Heart left ventricle (tissue), 16 donors: ENCODE measurements at regions not wholly inside any gene's neighbourhood (a gene's known extent, or its start where the extent isn't known, plus 50 kb on each side); places are given as distances from the start of the nearest gene placed in this dataset.

ENCODE experiments used
- ATAC-seq, 4 donors: fragments of 200-7000 bp; cut with Tn5 transposase; one replicate each; pipeline ENCODE4 v1.9.1; 2020 to 2022; ENCODE audit warnings: moderate library complexity in 4 of 4, mild to moderate bottlenecking in 3 of 4, moderate number of reproducible peaks in 1 of 4
- DNase-seq, 5 donors: peaks; one replicate each; pipeline ENCODE4 v3.0.0-alpha.2; 2020
- H3K27ac ChIP-seq, 12 donors: fragments of 200-600 bp; sonication (generic) in 4 of 12; one replicate each; pipeline versions ENCODE4 v1.5.0 to v1.8.0; 2016 to 2022; ENCODE audit warnings: mild to moderate bottlenecking in 2 of 12
- H3K27me3 ChIP-seq, 9 donors: fragments of 200-600 bp; sonication (generic) in 2 of 9; one replicate each; pipeline versions ENCODE4 v1.5.1 to v1.8.0; 2016 to 2022; ENCODE audit warnings: mild to moderate bottlenecking in 3 of 9
- H3K36me3 ChIP-seq, 9 donors: fragments of 200-600 bp; sonication (generic) in 2 of 9; one replicate each; pipeline versions ENCODE4 v1.5.0 to v1.8.0; 2018 to 2022; ENCODE audit warnings: mild to moderate bottlenecking in 2 of 9
- H3K4me1 ChIP-seq, 12 donors: fragments of 200-600 bp; sonication (generic) in 4 of 12; one replicate each; pipeline versions ENCODE4 v1.5.0 to v1.8.0; 2016 to 2022; ENCODE audit warnings: mild to moderate bottlenecking in 3 of 12
- H3K4me3 ChIP-seq, 12 donors: fragments of 200-600 bp; sonication (generic) in 4 of 12; one replicate each; pipeline versions ENCODE4 v1.5.0 to v1.8.0; 2017 to 2022; ENCODE audit warnings: mild to moderate bottlenecking in 9 of 12, moderate library complexity in 4 of 12
- H3K9me3 ChIP-seq, 12 donors: fragments of 200-600 bp; sonication (generic) in 4 of 12; one replicate each; pipeline versions ENCODE4 v1.5.0 to v1.8.0; 2016 to 2022; ENCODE audit warnings: mild to moderate bottlenecking in 1 of 12
- CTCF ChIP-seq, 12 donors: fragments of 200-600 bp; sonication (generic) in 4 of 12; IDR thresholded peaks; one replicate each; pipeline versions ENCODE4 v1.5.0 to v1.8.0; 2018 to 2022; ENCODE audit warnings: antibody characterized with exemption in 12 of 12, mild to moderate bottlenecking in 5 of 12
- POLR2A ChIP-seq, 2 donors: fragments of 450-650 bp; IDR thresholded peaks; one replicate each; pipeline ENCODE4 v1.6.1; 2017; ENCODE audit warnings: antibody characterized with exemption in 2 of 2, mild to moderate bottlenecking in 2 of 2, moderate library complexity in 2 of 2
- WGBS, 4 donors: extraction: QIAGEN DNeasy Blood & Tissue Kit in 2 of 4; methylation state at CpG; one replicate each; pipeline versions ENCODE4 v1.1.5 to v1.1.7; 2013 to 2018; 5-methylcytosine and 5-hydroxymethylcytosine counted together
- intact Hi-C, 10 donors: fragments of 100-400 bp; cut with DNase I; formaldehyde crosslinking; loops; one replicate each; pipeline versions ENCODE4 v1.11.1 to v1.14.2; 2022
- donor health status: ischemic (EF 13 %, LVEDD 7.1; RV severe dilation, severe dysfunction).
- donor health status: healthy with polysubstance abuse.
- donor health status: DM: no; HTN: yes; CAD: no.
- donor health status: DM: no; HTN: no; CAD: no.
- donor health status: ischemic (EF 25% LVEDD 6.9; RV normal size, moderate dysfunction).
- donor health status: ischemic (EF 25% LVEDD 5.7; RV mildly dilated, moderate dysfunction).
- donor health status: healthy.
- donor health status: DM: yes; HTN: yes; CAD: no.
- donor health status: ischemic (EF 35%, LVEDD 5.7; RV mildly dilated, moderate dysfunction).
- donor health status: nonischemic (EF 11% LVEDD 7.7; RV severe dilation, severe dysfunction).
- donor health status: DM: yes; HTN: yes; CAD: no.
- donor health status: PGD.
- donor health status: ischemic (EF 29% LVEDD 5.4; RV normal size, mild dysfunction).
- donor health status: nonischemic (EF 23%, LVEDD 6.1; RV moderate dilation, normal function).

GRCh38 chr3:72487078-72487765, 361.0 kb downstream of the SHQ1 start:
- peak in 2 of 4 donors; percentile 41 to 44 for ATAC-seq
- WGBS, 4 donors: 40 to 48% (median 44%) methylated on average over 11 of the region's 11 CpGs
- no peak overlapping the region for H3K27ac ChIP-seq
- no peaks in the 10 kb centered on the region for H3K27me3 ChIP-seq
- H3K4me3 ChIP-seq: no peak overlapping the region
- intact Hi-C loops: no loop called here
- H3K9me3 ChIP-seq: no peaks in the 10 kb centered on the region
- DNase-seq: peak; percentile 36 to 68 (median 48)
- no peaks in the 10 kb centered on the region for H3K36me3 ChIP-seq
- H3K4me1 ChIP-seq: peaks cover 0 to 45% (median 25%) of the 10 kb centered on the region in 12 donors
- TF ChIP-seq POLR2A (IDR thresholded peaks at IDR 0.05) (no peak), CTCF (IDR thresholded peaks at IDR 0.05) (no peak)

- ATAC-seq: peak; percentile 56 to 79 (median 73)
These were observed 362.6 kb downstream of the SHQ1 start for GRCh38 chr3:72485641-72486040.

GRCh38 chr3:72483554-72484104, 364.6 kb downstream of the SHQ1 start:
- H3K9me3 ChIP-seq: no peaks in the 10 kb centered on the region

More at GRCh38 chr3:72485641-72486040, 362.6 kb downstream of the SHQ1 start:
- peak in 3 of 5 donors; percentile 38 to 51 (median 38) for DNase-seq
- H3K4me3 ChIP-seq: no peak overlapping the region
- H3K27me3 ChIP-seq: no peaks in the 10 kb centered on the region
- H3K4me1 ChIP-seq: peaks cover 0 to 41% (median 25%) of the 10 kb centered on the region in 12 donors
- 33 to 55% (median 43%) methylated on average over 2 of the region's 2 CpGs for WGBS, 4 donors
- no peaks in the 10 kb centered on the region for H3K36me3 ChIP-seq
- TF ChIP-seq POLR2A (IDR thresholded peaks at IDR 0.05) (no peak), CTCF (IDR thresholded peaks at IDR 0.05) (no peak)
- H3K9me3 ChIP-seq: no peaks in the 10 kb centered on the region
- H3K27ac ChIP-seq: peak overlapping the region in 2 of 12 donors; percentile 0 to 45
- intact Hi-C loops: no loop called here

More at GRCh38 chr3:72483554-72484104, 364.6 kb downstream of the SHQ1 start:
- Histone ChIP-seq H3K27me3 (no peaks in the 10 kb centered on the region), H3K27ac (peak overlapping the region in 5 of 12 donors; percentile 66 to 78 (median 68)), H3K4me3 (peak overlapping the region in 3 of 12 donors; percentile 34 to 45 (median 41)), H3K4me1 (peaks cover 0 to 41% (median 25%) of the 10 kb centered on the region in 12 donors), H3K36me3 (no peaks in the 10 kb centered on the region)
- DNase-seq (no peak), ATAC-seq (no peak)
- 95 to 98% (median 96%) methylated on average over 3 of the region's 3 CpGs for WGBS, 4 donors
- intact Hi-C loops: loop anchor here in 2 of 10 donors (5.0 kb wide), 2 partner anchors 36 to 179 kb away; partner anchors contain the start of gene RYBP (in 1 of the 2)
- no peak for TF ChIP-seq CTCF (IDR thresholded peaks at IDR 0.05)
- TF ChIP-seq POLR2A (IDR thresholded peaks at IDR 0.05): no peak
